NCI-H82 treated with DMSO at 0.1 percent for 48 hours (cell line): ENCODE measurements at regions not wholly inside any gene's neighbourhood (a gene's known extent, or its start where the extent isn't known, plus 50 kb on each side); places are given as distances from the start of the nearest gene placed in this dataset.

ENCODE experiments used
- DNase-seq: peaks from one replicate; lab custom pipeline; 2025; ENCODE audit not compliant: unreplicated experiment; lab: John Stamatoyannopoulos, UW

- no peak for DNase-seq
Observed at GRCh38 chr9:107540164-107540561, 50.6 kb upstream of the KLF4 start.

- no peak for DNase-seq
Observed at GRCh38 chr9:107539427-107540163, 50.0 kb upstream of the KLF4 start.
